Gastroesophageal sphincter (tissue), 3 donors: ENCODE measurements at regions not wholly inside any gene's neighbourhood (a gene's known extent, or its start where the extent isn't known, plus 50 kb on each side); places are given as distances from the start of the nearest gene placed in this dataset.

Experiments used
- CTCF ChIP-seq, 4 experiments: fragments of 200-600 bp in 2 of 4; fragments of 450-650 bp in 2 of 4; sonication (generic) in 1 of 4; IDR thresholded peaks; one replicate each; pipeline ENCODE4 v1.5.1; 2017 to 2019; ENCODE audit warnings: antibody characterized with exemption in 4 of 4, mild to moderate bottlenecking in 2 of 4, moderate library complexity in 2 of 4
- EP300 ChIP-seq: sonication (generic); formaldehyde crosslinking; IDR thresholded peaks from one replicate; pipeline ENCODE4 v1.6.1; 2017; ENCODE audit warnings: antibody characterized with exemption, mild to moderate bottlenecking
- POLR2A ChIP-seq, 2 donors: fragments of 450-650 bp; IDR thresholded peaks; one replicate each; pipeline ENCODE4 v1.6.1; 2017; ENCODE audit warnings: antibody characterized with exemption in 2 of 2, mild to moderate bottlenecking in 2 of 2, moderate library complexity in 1 of 2
- POLR2AphosphoS5 ChIP-seq: sonication (generic); formaldehyde crosslinking; IDR thresholded peaks from one replicate; pipeline ENCODE4 v1.6.1; 2017; ENCODE audit warnings: antibody characterized with exemption

GRCh38 chr18:14933964-14934363, 186.0 kb downstream of the ANKRD30B start:
- no peak for TF ChIP-seq CTCF (IDR thresholded peaks at IDR 0.05)
- no peak for TF ChIP-seq POLR2A (IDR thresholded peaks at IDR 0.05)
- TF ChIP-seq EP300: no peak
- TF ChIP-seq POLR2AphosphoS5: no peak
